Astrocyte of the cerebellum (primary cell): ENCODE measurements at regions not wholly inside any gene's neighbourhood (a gene's known extent, or its start where the extent isn't known, plus 50 kb on each side); places are given as distances from the start of the nearest gene placed in this dataset.

ENCODE experiments used
- DNase-seq: peaks from one replicate; pipeline ENCODE4 v3.0.0-alpha.2; 2011; ENCODE audit warnings: low read depth
- H3K4me3 ChIP-seq: 2 replicates; pipeline ENCODE4 v1.5.1; 2011; ENCODE audit warnings: mild to moderate bottlenecking, low read depth, low read length, moderate library complexity
- CTCF ChIP-seq: IDR thresholded peaks from 2 replicates; pipeline ENCODE4 v1.5.1; 2012; ENCODE audit warnings: low read length, low read depth, moderate library complexity, mild to moderate bottlenecking; ENCODE audit errors: missing control alignments
- in situ Hi-C: cut with HindIII; loops from 2 replicates; pipeline ENCODE4 v1.10.0; 2017; ENCODE audit warnings: low sequenced_read_pairs

GRCh38 chr11:134505125-134505524 lies 93.1 kb upstream of the B3GAT1 start:
- no peak overlapping the region for H3K4me3 ChIP-seq
- no peak for TF ChIP-seq CTCF
- in situ Hi-C loops: no loop called here
- no peak for DNase-seq

- no peak for TF ChIP-seq CTCF
- no peak overlapping the region for H3K4me3 ChIP-seq
- no peak for DNase-seq
- in situ Hi-C loops: no loop called here
Measured at GRCh38 chr11:134504146-134504905, 92.3 kb upstream of the B3GAT1 start.

- in situ Hi-C loops: no loop called here
- no peak for TF ChIP-seq CTCF
- DNase-seq: no peak
Measured at GRCh38 chr11:134503596-134503995, 91.6 kb upstream of the B3GAT1 start.

GRCh38 chr11:134503100-134503499 lies 91.1 kb upstream of the B3GAT1 start:
- H3K4me3 ChIP-seq: no peak overlapping the region
- in situ Hi-C loops: no loop called here
- DNase-seq: no peak
- TF ChIP-seq CTCF: no peak

More at GRCh38 chr11:134503596-134503995, 91.6 kb upstream of the B3GAT1 start:
- H3K4me3 ChIP-seq: no peak overlapping the region

- no peak for TF ChIP-seq CTCF
- DNase-seq: no peak
- no peak overlapping the region for H3K4me3 ChIP-seq
- in situ Hi-C loops: no loop called here
Measured at GRCh38 chr11:134502153-134502550, 90.1 kb upstream of the B3GAT1 start.

- in situ Hi-C loops: no loop called here
- DNase-seq: no peak
- TF ChIP-seq CTCF: no peak
- no peak overlapping the region for H3K4me3 ChIP-seq
Measured at GRCh38 chr11:134501406-134502152, 89.5 kb upstream of the B3GAT1 start.
